GM10266 (cell line): ENCODE measurements at regions not wholly inside any gene's neighbourhood (a gene's known extent, or its start where the extent isn't known, plus 50 kb on each side); places are given as distances from the start of the nearest gene placed in this dataset.
"Not testable (repeated sequence)": the region's sequence is repeated elsewhere in the genome, so short reads cannot be mapped to it uniquely, and the experiment has no call there.

Experiments used
- DNase-seq: peaks from one replicate; pipeline ENCODE4 v3.0.0; 2012; ENCODE audit errors: extremely low spot score
- CTCF ChIP-seq: IDR thresholded peaks from 2 replicates; pipeline ENCODE4 v1.5.1; 2012; ENCODE audit warnings: mild to moderate bottlenecking, low read depth; ENCODE audit not compliant: control insufficient read depth, insufficient read depth; ENCODE audit errors: missing control alignments

GRCh38 chr5:30469691-30470090 is 723.8 kb upstream of the CDH6 start:
- no peak for TF ChIP-seq CTCF

GRCh38 chr5:30458681-30459080 is 734.8 kb upstream of the CDH6 start:
- TF ChIP-seq CTCF = no peak
- DNase-seq = no peak

More at GRCh38 chr5:30469691-30470090, 723.8 kb upstream of the CDH6 start:
- no peak for DNase-seq

GRCh38 chr5:30455484-30455883 is 738.0 kb upstream of the CDH6 start:
- DNase-seq = not testable (repeated sequence)

GRCh38 chr5:30453168-30453567 is 740.3 kb upstream of the CDH6 start:
- no peak for DNase-seq

GRCh38 chr5:30450153-30450552 is 743.3 kb upstream of the CDH6 start:
- no peak for TF ChIP-seq CTCF
- no peak for DNase-seq

More at GRCh38 chr5:30453168-30453567, 740.3 kb upstream of the CDH6 start:
- TF ChIP-seq CTCF = no peak

GRCh38 chr5:30447431-30447830 is 746.1 kb upstream of the CDH6 start:
- no peak for TF ChIP-seq CTCF
- DNase-seq = no peak

GRCh38 chr5:30446456-30446855 is 747.0 kb upstream of the CDH6 start:
- no peak for TF ChIP-seq CTCF

GRCh38 chr5:30438785-30439184 is 754.7 kb upstream of the CDH6 start:
- no peak for DNase-seq
- TF ChIP-seq CTCF = no peak

More at GRCh38 chr5:30446456-30446855, 747.0 kb upstream of the CDH6 start:
- no peak for DNase-seq
